IMR-90 (cell line): ENCODE measurements at regions not wholly inside any gene's neighbourhood (a gene's known extent, or its start where the extent isn't known, plus 50 kb on each side); places are given as distances from the start of the nearest gene placed in this dataset.

ENCODE experiments used
- ATAC-seq: fragments of 200-7000 bp; cut with Tn5 transposase; 2 replicates; pipeline ENCODE4 v1.9.1; 2020; ENCODE audit warnings: low read depth, mild to moderate bottlenecking, moderate library complexity
- BruUV-seq: library from RNA; stranded (reverse); fragments of 400-500 nt; replicated peaks from 2 replicates; lab custom pipeline; 2021; lab: Mats Ljungman, UMichigan
- CTCF ChIA-PET: fragments of 300-600 bp; formaldehyde crosslinking; extraction: SDS; loops from one replicate; lab custom pipeline; 2021; ENCODE audit warnings: antibody characterized with exemption; lab: Yijun Ruan, JAX
- POLR2A ChIA-PET: fragments of 300-600 bp; sonication (Branson Sonifier 250); formaldehyde crosslinking; loops from one replicate; lab custom pipeline; 2022; ENCODE audit warnings: antibody characterized with exemption; ENCODE audit not compliant: unreplicated experiment; lab: Charles Lee
- DNase-seq: peaks from one replicate; pipeline ENCODE4 v3.0.0; 2013
- H2AFZ ChIP-seq: replicated peaks from 2 replicates; pipeline ENCODE3; 2013; ENCODE audit warnings: low read length, mild to moderate bottlenecking; ENCODE audit not compliant: poor library complexity
- H2AK5ac ChIP-seq: 2 replicates; pipeline ENCODE4 v1.6.1; 2013; ENCODE audit warnings: low read depth, low read length, inconsistent platforms
- H2AK9ac ChIP-seq: replicated peaks from 2 replicates; pipeline ENCODE3; 2013; ENCODE audit warnings: mild to moderate bottlenecking, low read depth, low read length, moderate library complexity; ENCODE audit not compliant: poor library complexity
- H2BK120ac ChIP-seq: 2 replicates; pipeline ENCODE4 v1.6.1; 2013; ENCODE audit warnings: low read depth, low read length, inconsistent platforms
- H2BK15ac ChIP-seq: 3 replicates; pipeline ENCODE4 v1.6.1; 2013; ENCODE audit warnings: low read depth, low read length, inconsistent platforms
- H2BK20ac ChIP-seq: 2 replicates; pipeline ENCODE4 v1.6.1; 2013; ENCODE audit warnings: low read depth, mild to moderate bottlenecking, inconsistent platforms, low read length, moderate library complexity
- H2BK5ac ChIP-seq: 2 replicates; pipeline ENCODE4 v1.6.1; 2013; ENCODE audit warnings: mild to moderate bottlenecking, low read depth, low read length, inconsistent platforms; ENCODE audit not compliant: poor library complexity, severe bottlenecking
- H3K14ac ChIP-seq: replicated peaks from 2 replicates; pipeline ENCODE4 v1.6.1; 2013; ENCODE audit warnings: low read depth, low read length, inconsistent platforms
- H3K18ac ChIP-seq: 2 replicates; pipeline ENCODE4 v1.6.1; 2013; ENCODE audit warnings: low read depth, low read length, control low read depth
- H3K23ac ChIP-seq: 2 replicates; pipeline ENCODE4 v1.6.1; 2013; ENCODE audit warnings: low read depth, low read length, inconsistent platforms
- H3K27ac ChIP-seq: 2 replicates; pipeline ENCODE4 v1.5.1; 2013; ENCODE audit warnings: mild to moderate bottlenecking, control low read depth, low read length; ENCODE audit not compliant: insufficient read depth
- H3K27me3 ChIP-seq: 2 replicates; pipeline ENCODE4 v1.6.1; 2013; ENCODE audit warnings: low read length; ENCODE audit not compliant: control insufficient read depth, insufficient read depth
- H3K36me3 ChIP-seq: 2 replicates; pipeline ENCODE4 v1.6.1; 2013; ENCODE audit warnings: low read length, mixed read lengths; ENCODE audit not compliant: control insufficient read depth, insufficient read depth
- H3K4ac ChIP-seq: 2 replicates; pipeline ENCODE4 v1.6.1; 2013; ENCODE audit warnings: low read depth, low read length, inconsistent platforms
- H3K4me1 ChIP-seq: 2 replicates; pipeline ENCODE4 v1.6.1; 2013; ENCODE audit warnings: low read length, mixed read lengths; ENCODE audit not compliant: control insufficient read depth, insufficient read depth
- H3K4me2 ChIP-seq: 2 replicates; pipeline ENCODE4 v1.6.1; 2013; ENCODE audit warnings: low read depth, mild to moderate bottlenecking, control low read depth, low read length, moderate library complexity
- H3K4me3 ChIP-seq: 2 replicates; pipeline ENCODE4 v1.5.1; 2013; ENCODE audit warnings: low read depth, mild to moderate bottlenecking, control low read depth, low read length, moderate library complexity; ENCODE audit not compliant: insufficient read depth
- H3K56ac ChIP-seq: 2 replicates; pipeline ENCODE4 v1.6.1; 2013; ENCODE audit warnings: low read length, inconsistent platforms; ENCODE audit not compliant: insufficient read depth; ENCODE audit errors: extremely low read depth
- H3K79me1 ChIP-seq, 2 experiments: 2 replicates each; pipeline ENCODE4 v1.6.1; 2013; ENCODE audit warnings: low read length in 2 of 2, inconsistent platforms in 1 of 2, low read depth in 1 of 2
- H3K9ac ChIP-seq: 2 replicates; pipeline ENCODE4 v1.6.1; 2013; ENCODE audit warnings: low read depth, low read length, control low read depth
- H3K9me1 ChIP-seq: 2 replicates; pipeline ENCODE4 v1.6.1; 2013; ENCODE audit warnings: low read length, inconsistent platforms; ENCODE audit not compliant: insufficient read depth
- H3K9me3 ChIP-seq: 2 replicates; pipeline ENCODE4 v1.6.1; 2013; ENCODE audit warnings: low read length; ENCODE audit not compliant: control insufficient read depth, insufficient read depth
- H4K20me1 ChIP-seq: 2 replicates; pipeline ENCODE4 v1.6.1; 2013; ENCODE audit warnings: low read length, inconsistent platforms; ENCODE audit not compliant: insufficient read depth
- H4K5ac ChIP-seq: 2 replicates; pipeline ENCODE4 v1.6.1; 2013; ENCODE audit warnings: mild to moderate bottlenecking, low read depth, low read length, control low read depth
- H4K8ac ChIP-seq, 2 experiments: 2 replicates each; pipeline ENCODE4 v1.6.1; 2013; ENCODE audit warnings: low read depth in 2 of 2, low read length in 2 of 2, control low read depth in 1 of 2, inconsistent platforms in 1 of 2
- H4K91ac ChIP-seq: 2 replicates; pipeline ENCODE4 v1.6.1; 2013; ENCODE audit warnings: low read depth, low read length, inconsistent platforms; ENCODE audit not compliant: insufficient read depth
- BHLHE40 ChIP-seq: fragments of 150-350 bp; IDR thresholded peaks from 2 replicates; pipeline ENCODE4 v1.6.1; 2016; ENCODE audit warnings: mild to moderate bottlenecking, low read depth, low read length
- CEBPB ChIP-seq: IDR thresholded peaks from 2 replicates; pipeline ENCODE4 v1.6.1; 2012; ENCODE audit warnings: low read depth, low read length, improper control_type of control experiment
- CHD1 ChIP-seq: IDR thresholded peaks from 2 replicates; pipeline ENCODE4 v1.6.1; 2012; ENCODE audit warnings: low read depth, low read length, improper control_type of control experiment
- ELK1 ChIP-seq: fragments of 150-350 bp; IDR thresholded peaks from 2 replicates; pipeline ENCODE4 v1.6.1; 2016; ENCODE audit warnings: low read depth, mild to moderate bottlenecking, low read length, moderate library complexity, borderline replicate concordance
- FOS ChIP-seq: fragments of 150-350 bp; IDR thresholded peaks from 2 replicates; pipeline ENCODE4 v1.6.1; 2016; ENCODE audit warnings: low read depth, low read length
- MAFK ChIP-seq: IDR thresholded peaks from 2 replicates; pipeline ENCODE4 v1.6.1; 2012; ENCODE audit warnings: low read depth, low read length, improper control_type of control experiment
- MAZ ChIP-seq: IDR thresholded peaks from 2 replicates; pipeline ENCODE4 v1.6.1; 2012; ENCODE audit warnings: low read depth, mild to moderate bottlenecking, low read length, improper control_type of control experiment, moderate library complexity, borderline replicate concordance
- MXI1 ChIP-seq: IDR thresholded peaks from 2 replicates; pipeline ENCODE4 v1.6.1; 2012; ENCODE audit warnings: low read depth, mild to moderate bottlenecking, low read length, moderate library complexity, borderline replicate concordance
- NFE2L2 ChIP-seq: fragments of 150-350 bp; IDR thresholded peaks from 2 replicates; pipeline ENCODE4 v1.6.1; 2016; ENCODE audit warnings: low read depth, mild to moderate bottlenecking, low read length
- POLR2A ChIP-seq: IDR thresholded peaks from 2 replicates; pipeline ENCODE4 v1.6.1; 2012; ENCODE audit warnings: mild to moderate bottlenecking, low read depth, low read length
- RAD21 ChIP-seq: IDR thresholded peaks from 2 replicates; pipeline ENCODE4 v1.6.1; 2012; ENCODE audit warnings: low read length, improper control_type of control experiment
- RCOR1 ChIP-seq: IDR thresholded peaks from 2 replicates; pipeline ENCODE4 v1.6.1; 2012; ENCODE audit warnings: mild to moderate bottlenecking, low read length, improper control_type of control experiment; ENCODE audit not compliant: insufficient replicate concordance
- RFX5 ChIP-seq: IDR thresholded peaks from 2 replicates; pipeline ENCODE4 v1.8.0; 2012; ENCODE audit warnings: low read depth, mild to moderate bottlenecking, low read length, moderate library complexity
- SMC3 ChIP-seq: fragments of 150-350 bp; IDR thresholded peaks from 2 replicates; pipeline ENCODE4 v1.6.1; 2016; ENCODE audit warnings: low read depth, mild to moderate bottlenecking, antibody characterized with exemption, low read length, moderate library complexity
- WGBS, 2 experiments: methylation state at CpG; one replicate each; pipeline versions ENCODE4 v1.1.5 to v1.1.7; 2013; ENCODE audit warnings: missing lambda C conversion rate in 2 of 2; ENCODE audit not compliant: insufficient read length in 1 of 2; ENCODE audit errors: extremely low coverage in 2 of 2; 5-methylcytosine and 5-hydroxymethylcytosine counted together
- dilution Hi-C: fragments of 300-500 bp; cut with HindIII; formaldehyde crosslinking; loops from one replicate; pipeline ENCODE4 v1.14.3; 2018; ENCODE audit warnings: low sequenced_read_pairs; ENCODE audit not compliant: unreplicated experiment
- in situ Hi-C: fragments of 300-500 bp; cut with MboI; formaldehyde crosslinking; loops from 3 replicates; pipeline ENCODE4 v1.14.3; 2019; ENCODE audit warnings: low sequenced_read_pairs, inconsistent platforms, mixed read lengths
- intact Hi-C: fragments of 100-400 bp; cut with micrococcal nuclease; formaldehyde crosslinking; loops from 2 replicates; pipeline ENCODE4 v1.10.0; 2022
- TF ChIP-seq, protein P1 (sequence below): fragments of 150-350 bp; IDR thresholded peaks from 2 replicates; pipeline ENCODE4 v1.6.1; 2017; ENCODE audit warnings: mild to moderate bottlenecking, antibody characterized with exemption, low read length, low read depth
- TF ChIP-seq, protein P2 (sequence below): conservative IDR thresholded peaks from 2 replicates; pipeline ENCODE4 v1.5.1; 2012; ENCODE audit warnings: mild to moderate bottlenecking, low read depth, low read length, improper control_type of control experiment

GRCh38 chrX:110477593-110478228, 119.1 kb downstream of the RTL9 start:
- in situ Hi-C loops, result no loop called here
- no peak overlapping the region for H2AK5ac ChIP-seq
- no peaks in the 10 kb centered on the region for H3K4me1 ChIP-seq
- H4K91ac ChIP-seq, result no peak overlapping the region
- no peak overlapping the region for H4K5ac ChIP-seq
- no peak overlapping the region for H2BK15ac ChIP-seq
- no peaks in the 10 kb centered on the region for H4K20me1 ChIP-seq
- no peak for TF ChIP-seq RAD21
- no peak for TF ChIP-seq RCOR1
- no peak for TF ChIP-seq SMC3
- TF ChIP-seq MXI1, result no peak
- TF ChIP-seq NFE2L2, result no peak
- TF ChIP-seq POLR2A, result no peak
- TF ChIP-seq, protein P1, sequence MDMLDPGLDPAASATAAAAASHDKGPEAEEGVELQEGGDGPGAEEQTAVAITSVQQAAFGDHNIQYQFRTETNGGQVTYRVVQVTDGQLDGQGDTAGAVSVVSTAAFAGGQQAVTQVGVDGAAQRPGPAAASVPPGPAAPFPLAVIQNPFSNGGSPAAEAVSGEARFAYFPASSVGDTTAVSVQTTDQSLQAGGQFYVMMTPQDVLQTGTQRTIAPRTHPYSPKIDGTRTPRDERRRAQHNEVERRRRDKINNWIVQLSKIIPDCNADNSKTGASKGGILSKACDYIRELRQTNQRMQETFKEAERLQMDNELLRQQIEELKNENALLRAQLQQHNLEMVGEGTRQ, result no peak
- TF ChIP-seq ELK1, result no peak
- TF ChIP-seq FOS, result no peak
- TF ChIP-seq MAFK, result no peak
- TF ChIP-seq, protein P2, sequence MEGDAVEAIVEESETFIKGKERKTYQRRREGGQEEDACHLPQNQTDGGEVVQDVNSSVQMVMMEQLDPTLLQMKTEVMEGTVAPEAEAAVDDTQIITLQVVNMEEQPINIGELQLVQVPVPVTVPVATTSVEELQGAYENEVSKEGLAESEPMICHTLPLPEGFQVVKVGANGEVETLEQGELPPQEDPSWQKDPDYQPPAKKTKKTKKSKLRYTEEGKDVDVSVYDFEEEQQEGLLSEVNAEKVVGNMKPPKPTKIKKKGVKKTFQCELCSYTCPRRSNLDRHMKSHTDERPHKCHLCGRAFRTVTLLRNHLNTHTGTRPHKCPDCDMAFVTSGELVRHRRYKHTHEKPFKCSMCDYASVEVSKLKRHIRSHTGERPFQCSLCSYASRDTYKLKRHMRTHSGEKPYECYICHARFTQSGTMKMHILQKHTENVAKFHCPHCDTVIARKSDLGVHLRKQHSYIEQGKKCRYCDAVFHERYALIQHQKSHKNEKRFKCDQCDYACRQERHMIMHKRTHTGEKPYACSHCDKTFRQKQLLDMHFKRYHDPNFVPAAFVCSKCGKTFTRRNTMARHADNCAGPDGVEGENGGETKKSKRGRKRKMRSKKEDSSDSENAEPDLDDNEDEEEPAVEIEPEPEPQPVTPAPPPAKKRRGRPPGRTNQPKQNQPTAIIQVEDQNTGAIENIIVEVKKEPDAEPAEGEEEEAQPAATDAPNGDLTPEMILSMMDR, result no peak
- no peak for TF ChIP-seq MAZ
- TF ChIP-seq CHD1, result no peak
- no peak for TF ChIP-seq RFX5
- no peak for TF ChIP-seq BHLHE40
- no peak for TF ChIP-seq CEBPB
- no peak overlapping the region for H2BK120ac ChIP-seq
- H3K4me3 ChIP-seq, result no peak overlapping the region
- ATAC-seq (no peak), DNase-seq (no peak)
- ChIA-PET CTCF (no interaction called here), POLR2A (no interaction called here)
- H3K4me2 ChIP-seq, result no peak overlapping the region
- H3K79me1 ChIP-seq, result no peaks in the 10 kb centered on the region
- 55% methylated on average over 3 of the region's 5 CpGs; no CpG with 5 or more reads in 1 of the 2 experiments for WGBS, 2 experiments
- H4K8ac ChIP-seq, result no peak overlapping the region
- H3K9me1 ChIP-seq, result no peaks in the 10 kb centered on the region
- no peak overlapping the region for H3K27ac ChIP-seq
- H2BK5ac ChIP-seq, result no peak overlapping the region
- no TSS peak for BruUV-seq
- dilution Hi-C loops, result no loop called here
- H2BK20ac ChIP-seq, result no peak overlapping the region
- H3K14ac ChIP-seq, result no peak overlapping the region
- no peak overlapping the region for H3K9ac ChIP-seq
- H3K36me3 ChIP-seq, result no peaks in the 10 kb centered on the region
- H3K18ac ChIP-seq, result no peak overlapping the region
- no peak overlapping the region for H3K23ac ChIP-seq
- no peaks in the 10 kb centered on the region for H3K9me3 ChIP-seq
- no peak overlapping the region for H3K4ac ChIP-seq
- no peak overlapping the region for H2AK9ac ChIP-seq
- peaks cover 5% of the 10 kb centered on the region for H3K27me3 ChIP-seq
- H2AFZ ChIP-seq, result no peak overlapping the region
- H3K56ac ChIP-seq, result no peak overlapping the region
- intact Hi-C loops, result no loop called here
